ENCODE measurements at regions not wholly inside any gene's neighbourhood (a gene's known extent, or its start where the extent isn't known, plus 50 kb on each side); places are given as distances from the start of the nearest gene placed in this dataset.
A peak's percentile ranks its signal among the peaks of the same experiment; 100 is the strongest.
"Not testable (repeated sequence)": the region's sequence is repeated elsewhere in the genome, so short reads cannot be mapped to it uniquely, and the experiment has no call there.

- no peak for DNase-seq
These were observed 177.6 kb upstream of the OLFM3 start for GRCh38 chr1:102174259-102174863.

- no peak for DNase-seq
These were observed 175.5 kb upstream of the OLFM3 start for GRCh38 chr1:102172200-102172599.

- no peak for DNase-seq
These were observed 167.1 kb upstream of the OLFM3 start for GRCh38 chr1:102163799-102164198.

GRCh38 chr1:102151242-102151641 lies 154.5 kb upstream of the OLFM3 start:
- DNase-seq: no peak

GRCh38 chr1:102120910-102121309 lies 124.2 kb upstream of the OLFM3 start:
- DNase-seq: no peak

GRCh38 chr1:102118150-102118549 lies 121.4 kb upstream of the OLFM3 start:
- no peak for DNase-seq

GRCh38 chr1:102110586-102110985 lies 113.9 kb upstream of the OLFM3 start:
- DNase-seq: no peak

GRCh38 chr1:102109493-102109892 lies 112.8 kb upstream of the OLFM3 start:
- DNase-seq: not testable (repeated sequence)

GRCh38 chr1:102107441-102107840 lies 110.7 kb upstream of the OLFM3 start:
- no peak for DNase-seq

GRCh38 chr1:102105931-102106550 lies 109.3 kb upstream of the OLFM3 start:
- no peak for DNase-seq

- DNase-seq: no peak
These were observed 106.9 kb upstream of the OLFM3 start for GRCh38 chr1:102103646-102104045.

GRCh38 chr1:102102276-102102780 lies 105.6 kb upstream of the OLFM3 start:
- no peak for DNase-seq

GRCh38 chr1:102100666-102101065 lies 103.9 kb upstream of the OLFM3 start:
- DNase-seq: no peak

GRCh38 chr1:102099916-102100315 lies 103.2 kb upstream of the OLFM3 start:
- DNase-seq: no peak

GRCh38 chr1:102098536-102098935 lies 101.8 kb upstream of the OLFM3 start:
- DNase-seq: no peak

- DNase-seq: no peak
These were observed 101.4 kb upstream of the OLFM3 start for GRCh38 chr1:102098081-102098480.

- no peak for DNase-seq
These were observed 100.7 kb upstream of the OLFM3 start for GRCh38 chr1:102097451-102097850.

- peak in 1 of 2 experiments; percentile 11 for DNase-seq
These were observed 99.4 kb upstream of the OLFM3 start for GRCh38 chr1:102096162-102096561.

GRCh38 chr1:102089791-102090190 lies 93.1 kb upstream of the OLFM3 start:
- DNase-seq: no peak

- no peak for DNase-seq
These were observed 89.2 kb upstream of the OLFM3 start for GRCh38 chr1:102085896-102086295.

GRCh38 chr1:102084771-102085535 lies 88.2 kb upstream of the OLFM3 start:
- DNase-seq: no peak

GRCh38 chr1:102083192-102083591 lies 86.5 kb upstream of the OLFM3 start:
- no peak for DNase-seq

GRCh38 chr1:102074874-102075273 lies 78.1 kb upstream of the OLFM3 start:
- DNase-seq: no peak

GRCh38 chr1:102071451-102071850 lies 74.7 kb upstream of the OLFM3 start:
- DNase-seq: peak in 1 of 2 experiments; percentile 24
